Naive thymus-derived CD8-positive, alpha-beta T cell (primary cell): ENCODE measurements at regions not wholly inside any gene's neighbourhood (a gene's known extent, or its start where the extent isn't known, plus 50 kb on each side); places are given as distances from the start of the nearest gene placed in this dataset.

Experiments
- ATAC-seq, 2 donors: fragments of 150-1000 bp; cut with Tn5 transposase in 1 of 2; sonication (Bioruptor Pico), chemical (Tn5 transposase) in 1 of 2; 1 replicate in 1 of 2; 2 replicates in 1 of 2; pipeline ENCODE4 v1.10.0; 2021; ENCODE audit warnings: mild to moderate bottlenecking in 2 of 2, moderate library complexity in 2 of 2
- POLR2A ChIA-PET: fragments of 350-600 bp; sonication (Branson Sonifier 250); formaldehyde crosslinking; loops from one replicate; lab custom pipeline; 2021; ENCODE audit warnings: antibody characterized with exemption; lab: Charles Lee
- DNase-seq, 10 donors: peaks; one replicate each; pipeline versions ENCODE4 v3.0.0 to v3.0.0-alpha.2; 2020 to 2022
- H3K27ac Mint-ChIP-seq, 10 donors: one replicate each; pipeline ENCODE4 v1.8.0; 2020 to 2022; ENCODE audit warnings: mild to moderate bottlenecking in 10 of 10, mixed read lengths in 10 of 10, moderate library complexity in 4 of 10, inconsistent platforms in 1 of 10
- H3K27me3 Mint-ChIP-seq, 5 donors: one replicate each; pipeline ENCODE4 v1.8.0; 2021 to 2022; ENCODE audit warnings: mixed read lengths in 5 of 5
- H3K36me3 Mint-ChIP-seq, 3 donors: one replicate each; pipeline ENCODE4 v1.8.0; 2020 to 2022; ENCODE audit warnings: mixed read lengths in 3 of 3, mild to moderate bottlenecking in 2 of 3, inconsistent platforms in 1 of 3
- H3K4me1 Mint-ChIP-seq, 4 donors: one replicate each; pipeline ENCODE4 v1.8.0; 2021 to 2022; ENCODE audit warnings: mixed read lengths in 4 of 4
- H3K4me3 Mint-ChIP-seq, 10 donors: one replicate each; pipeline ENCODE4 v1.8.0; 2020 to 2022; ENCODE audit warnings: mild to moderate bottlenecking in 10 of 10, mixed read lengths in 10 of 10, moderate library complexity in 6 of 10, inconsistent platforms in 1 of 10
- H3K9me3 Mint-ChIP-seq, 9 donors: one replicate each; pipeline ENCODE4 v1.8.0; 2020 to 2022; ENCODE audit warnings: mixed read lengths in 9 of 9, mild to moderate bottlenecking in 3 of 9, inconsistent platforms in 1 of 9, moderate library complexity in 1 of 9

DNA sequence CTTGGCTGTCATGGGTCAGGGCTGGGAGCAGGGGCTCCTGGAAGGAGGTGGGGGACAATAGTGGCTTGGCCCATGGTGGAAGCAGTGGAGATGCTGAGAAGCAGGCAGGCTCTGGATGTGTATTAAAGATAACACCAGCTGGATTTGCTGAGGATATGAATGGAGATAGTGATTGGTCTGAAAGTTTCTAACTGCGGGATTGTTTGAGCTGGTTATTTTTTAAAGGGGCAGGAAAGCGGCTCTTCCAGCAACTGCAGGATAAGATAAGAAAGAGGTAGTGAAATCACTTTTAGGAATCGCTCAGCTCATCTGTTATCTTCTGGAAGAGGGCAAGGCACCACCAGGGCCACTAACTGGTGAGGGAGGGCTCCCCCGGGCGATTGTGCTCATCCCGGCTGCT is 125.5 kb downstream of the TENT4A start:
- Mint-ChIP-seq H3K4me1 (peaks cover 0 to 2% (median 0%) of the 10 kb centered on the region in 4 donors), H3K4me3 (no peak overlapping the region), H3K27me3 (peaks cover 1 to 8% (median 7%) of the 10 kb centered on the region in 5 donors), H3K27ac (no peak overlapping the region), H3K36me3 (peaks cover 0 to 3% (median 0%) of the 10 kb centered on the region in 3 donors), H3K9me3 (peaks cover 0 to 10% (median 0%) of the 10 kb centered on the region in 9 donors)
- no peak for DNase-seq
- POLR2A ChIA-PET, result no interaction called here
- no peak for ATAC-seq

DNA sequence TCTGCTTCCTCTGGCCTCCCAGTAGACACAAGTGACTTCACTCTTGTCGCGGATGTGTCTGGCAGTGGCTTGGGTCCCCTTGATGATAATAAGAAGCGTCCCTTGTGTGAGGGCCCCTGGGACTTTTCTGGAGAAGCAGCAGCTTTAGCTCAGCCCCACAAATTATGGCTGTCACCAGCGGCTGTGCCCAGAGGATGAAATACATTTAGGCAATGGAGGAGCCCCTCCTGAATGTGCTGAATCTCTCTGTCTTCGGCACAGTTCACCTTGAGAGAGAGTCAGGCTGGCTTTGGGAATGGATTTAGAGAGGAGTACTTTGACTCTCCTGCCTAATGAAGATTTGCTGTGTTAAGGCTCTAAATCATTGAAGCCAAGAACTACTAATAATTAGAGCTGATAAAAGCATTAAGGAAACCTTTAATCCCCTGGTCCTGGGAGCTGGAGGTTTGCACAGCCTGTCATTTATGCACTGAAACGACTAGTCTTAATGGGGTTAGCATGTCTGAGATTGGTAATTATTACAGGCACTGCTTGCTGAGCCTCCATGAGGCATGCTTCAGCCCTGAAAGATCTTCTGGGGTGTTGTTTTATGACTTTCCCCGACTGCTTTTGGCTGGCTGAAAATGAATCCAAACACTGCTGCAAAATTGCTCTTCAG is 127.0 kb downstream of the TENT4A start:
- no peak for ATAC-seq
- Mint-ChIP-seq H3K36me3 (peaks cover 0 to 3% (median 0%) of the 10 kb centered on the region in 3 donors), H3K27me3 (peaks cover 1 to 9% (median 7%) of the 10 kb centered on the region in 5 donors), H3K4me1 (peaks cover 0 to 2% (median 0%) of the 10 kb centered on the region in 4 donors), H3K9me3 (peaks cover 0 to 10% (median 0%) of the 10 kb centered on the region in 9 donors), H3K27ac (no peak overlapping the region), H3K4me3 (no peak overlapping the region)
- POLR2A ChIA-PET, result no interaction called here
- no peak for DNase-seq

DNA sequence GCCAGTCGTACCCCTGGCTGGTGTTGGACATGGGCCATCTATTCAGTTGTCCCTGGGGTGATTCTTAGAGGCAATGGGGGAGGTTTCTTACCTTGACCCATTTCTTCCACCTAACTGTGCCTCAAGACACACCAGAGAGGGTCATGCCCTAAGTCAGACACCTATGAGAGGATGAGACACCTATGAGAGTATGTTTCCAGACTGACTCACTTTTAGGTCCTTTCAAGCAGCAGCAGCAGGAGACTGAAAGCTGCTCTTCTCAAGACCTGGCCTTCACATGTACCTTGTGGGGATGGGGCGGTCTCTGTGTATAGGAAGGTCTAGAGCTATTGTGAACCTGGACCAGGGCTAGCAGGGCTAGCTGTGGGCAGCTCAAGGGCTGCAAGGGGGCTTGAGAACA is 130.1 kb downstream of the TENT4A start:
- H3K27me3 Mint-ChIP-seq, result peaks cover 0 to 9% (median 1%) of the 10 kb centered on the region in 5 donors
- no peak for DNase-seq
- H3K27ac Mint-ChIP-seq, result no peak overlapping the region
- peaks cover 0 to 1% (median 0%) of the 10 kb centered on the region in 9 donors for H3K9me3 Mint-ChIP-seq
- POLR2A ChIA-PET, result no interaction called here
- peaks cover 0 to 7% (median 5%) of the 10 kb centered on the region in 4 donors for H3K4me1 Mint-ChIP-seq
- H3K36me3 Mint-ChIP-seq, result no peaks in the 10 kb centered on the region
- no peak for ATAC-seq
- no peak overlapping the region for H3K4me3 Mint-ChIP-seq

DNA sequence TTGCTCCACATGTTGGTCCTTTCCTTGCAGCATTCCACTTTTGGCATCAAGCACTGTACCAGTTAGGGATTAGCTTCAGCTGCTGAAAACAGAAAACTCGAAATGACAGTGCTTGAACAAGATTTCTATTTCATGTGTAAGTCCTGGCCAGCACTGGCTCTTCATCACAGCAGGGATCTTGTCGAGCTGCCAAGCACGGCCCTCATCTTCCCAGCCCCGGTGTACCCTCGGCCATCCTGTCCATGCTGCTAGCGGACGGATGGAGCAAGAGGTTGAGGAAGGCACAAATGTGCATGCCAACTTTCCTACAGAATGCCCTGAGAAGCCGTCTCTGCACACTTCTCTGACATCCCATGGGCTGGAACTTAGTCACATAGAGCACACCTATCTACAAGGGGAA is 130.6 kb downstream of the TENT4A start:
- Mint-ChIP-seq H3K4me1 (peaks cover 0 to 7% (median 5%) of the 10 kb centered on the region in 4 donors), H3K4me3 (no peak overlapping the region), H3K9me3 (peaks cover 0 to 1% (median 0%) of the 10 kb centered on the region in 9 donors), H3K27ac (no peak overlapping the region), H3K27me3 (peaks cover 0 to 9% (median 1%) of the 10 kb centered on the region in 5 donors), H3K36me3 (no peaks in the 10 kb centered on the region)
- POLR2A ChIA-PET, result no interaction called here
- DNase-seq (no peak), ATAC-seq (no peak)

DNA sequence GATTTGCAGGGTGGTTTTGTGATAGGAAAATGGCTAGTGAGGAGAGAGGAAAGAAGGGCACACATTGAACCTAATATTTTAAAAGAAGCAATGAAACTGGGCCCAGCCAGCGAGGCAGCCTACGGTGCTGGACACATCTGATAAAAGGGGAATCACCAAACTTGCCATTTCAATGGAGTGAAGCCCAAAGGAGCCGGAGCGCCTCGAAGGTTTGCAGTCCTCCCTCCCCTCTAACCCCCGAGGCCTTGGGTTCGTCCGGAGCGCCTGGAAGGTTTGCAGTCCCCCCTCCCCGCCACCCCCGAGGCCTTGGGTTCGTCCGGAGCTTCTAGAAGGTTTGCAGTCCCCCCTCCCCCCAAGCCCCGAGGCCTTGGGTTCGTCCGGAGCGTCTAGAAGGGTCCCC is 132.6 kb downstream of the TENT4A start:
- Mint-ChIP-seq H3K27ac (no peak overlapping the region), H3K4me3 (no peak overlapping the region), H3K36me3 (no peaks in the 10 kb centered on the region), H3K9me3 (peaks cover 0 to 2% (median 0%) of the 10 kb centered on the region in 9 donors), H3K4me1 (peaks cover 0 to 7% (median 5%) of the 10 kb centered on the region in 4 donors), H3K27me3 (peaks cover 0 to 9% (median 1%) of the 10 kb centered on the region in 5 donors)
- DNase-seq, result no peak
- no peak for ATAC-seq
- POLR2A ChIA-PET, result no interaction called here

DNA sequence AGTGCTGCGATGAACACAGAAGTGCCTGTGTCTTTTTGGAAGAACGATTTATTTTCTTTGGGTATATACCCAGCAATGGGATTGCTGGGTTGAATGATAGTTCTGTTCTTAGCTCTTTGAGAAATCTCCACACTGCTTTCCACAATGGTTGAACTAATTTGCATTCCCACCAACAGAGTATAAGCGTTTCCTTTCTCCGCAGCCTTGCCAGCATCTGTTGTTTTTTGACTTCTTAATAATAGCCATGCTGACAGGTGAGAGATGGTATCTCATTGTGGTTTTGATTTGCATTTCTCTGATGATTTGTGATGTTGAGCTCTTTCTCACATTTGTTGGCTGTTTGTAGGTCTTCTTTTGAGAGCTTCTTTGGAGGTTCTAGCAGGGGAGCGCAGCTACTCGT is 134.6 kb downstream of the TENT4A start:
- Mint-ChIP-seq H3K27ac (no peak overlapping the region), H3K9me3 (peaks cover 0 to 11% (median under 1%) of the 10 kb centered on the region in 9 donors), H3K4me1 (peaks cover 0 to 7% (median 5%) of the 10 kb centered on the region in 4 donors), H3K4me3 (no peak overlapping the region), H3K36me3 (peaks cover 0 to 12% (median 6%) of the 10 kb centered on the region in 3 donors), H3K27me3 (peaks cover 0 to 9% (median 0%) of the 10 kb centered on the region in 5 donors)
- POLR2A ChIA-PET, result no interaction called here
- no peak for DNase-seq
- ATAC-seq, result no peak

DNA sequence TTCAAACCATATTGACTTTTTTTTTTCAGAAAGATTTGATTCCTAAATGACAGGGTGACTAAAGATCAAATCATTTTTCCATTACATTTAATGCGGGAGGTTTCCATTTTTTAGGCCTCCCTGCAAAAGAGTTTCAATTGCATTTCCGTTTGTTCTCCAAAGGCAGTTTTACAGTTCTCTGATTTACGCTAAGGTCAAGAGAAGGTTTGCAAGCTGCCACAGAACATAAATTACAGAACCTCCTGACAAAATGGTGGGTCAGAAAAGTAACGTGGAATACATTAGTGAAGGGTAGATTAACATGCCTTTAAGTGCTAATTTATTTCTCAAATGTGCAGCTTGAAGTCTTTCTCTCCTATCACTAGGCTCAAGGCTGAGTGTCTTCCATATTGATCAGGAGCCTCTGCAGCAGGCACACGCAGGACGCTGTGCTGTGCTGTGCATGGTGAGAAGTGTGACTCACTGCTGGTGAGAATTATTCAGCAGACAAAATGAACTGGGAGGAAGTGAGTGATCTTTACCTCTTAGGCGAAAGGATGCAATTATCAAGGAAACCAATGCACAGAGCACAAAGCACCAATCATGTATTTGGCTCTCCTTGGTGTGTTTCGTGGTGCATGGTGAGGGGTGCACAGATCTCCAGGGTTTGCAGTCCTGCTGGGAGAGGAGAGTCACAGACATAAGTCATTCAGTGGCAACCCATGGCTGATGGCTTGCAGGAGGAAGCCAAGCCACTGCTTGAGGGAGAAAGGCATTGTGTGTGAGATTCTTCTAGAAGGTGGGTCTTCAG is 136.3 kb downstream of the TENT4A start:
- Mint-ChIP-seq H3K4me3 (no peak overlapping the region), H3K36me3 (peaks cover 0 to 15% (median 13%) of the 10 kb centered on the region in 3 donors), H3K9me3 (peaks cover 0 to 23% (median 9%) of the 10 kb centered on the region in 9 donors), H3K27me3 (peaks cover 0 to 2% (median 0%) of the 10 kb centered on the region in 5 donors), H3K4me1 (peaks cover 0 to 7% (median 5%) of the 10 kb centered on the region in 4 donors), H3K27ac (no peak overlapping the region)
- POLR2A ChIA-PET, result no interaction called here
- ATAC-seq, result no peak
- no peak for DNase-seq

DNA sequence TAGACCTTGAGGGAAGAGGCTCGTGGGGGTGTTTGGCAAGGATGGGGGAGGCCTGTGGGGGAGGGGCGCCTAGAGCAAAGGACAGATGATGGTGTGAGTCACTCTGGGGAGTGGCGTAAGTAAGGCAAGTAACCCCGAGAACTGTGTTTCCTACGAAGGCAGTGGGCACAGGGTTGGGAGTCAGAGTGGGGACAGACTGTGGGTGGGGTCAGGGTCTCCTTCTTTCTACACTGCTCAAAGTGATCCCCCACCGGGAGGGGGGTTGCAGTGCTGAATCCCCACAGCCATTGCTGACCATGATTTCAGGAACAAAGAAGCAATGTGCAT is 136.8 kb downstream of the TENT4A start:
- ATAC-seq (no peak), DNase-seq (no peak)
- Mint-ChIP-seq H3K4me1 (peaks cover 0 to 7% (median 5%) of the 10 kb centered on the region in 4 donors), H3K9me3 (peaks cover 0 to 23% (median 9%) of the 10 kb centered on the region in 9 donors), H3K27me3 (peaks cover 0 to 2% (median 0%) of the 10 kb centered on the region in 5 donors), H3K27ac (no peak overlapping the region), H3K4me3 (no peak overlapping the region), H3K36me3 (peaks cover 0 to 15% (median 13%) of the 10 kb centered on the region in 3 donors)
- POLR2A ChIA-PET, result no interaction called here

DNA sequence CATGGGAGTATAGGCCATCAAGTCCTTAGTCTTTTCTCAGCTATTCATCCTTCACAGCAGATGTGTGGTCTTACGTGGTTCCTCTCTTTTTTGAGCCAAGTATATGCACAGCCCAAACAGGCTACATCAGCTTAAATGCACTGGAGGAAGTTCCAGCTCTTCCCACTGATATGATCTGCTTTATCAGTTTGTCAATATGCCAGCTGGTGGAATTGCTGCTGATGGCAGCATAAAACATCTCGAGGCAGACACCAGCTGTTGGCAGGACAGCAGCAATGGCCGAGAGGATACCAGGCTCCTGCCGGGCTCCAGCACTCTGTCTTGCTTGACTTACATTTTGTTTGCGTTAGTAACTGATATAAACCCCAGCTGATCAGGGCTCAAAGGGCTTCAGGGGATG is 143.4 kb downstream of the TENT4A start:
- ATAC-seq, result no peak

DNA sequence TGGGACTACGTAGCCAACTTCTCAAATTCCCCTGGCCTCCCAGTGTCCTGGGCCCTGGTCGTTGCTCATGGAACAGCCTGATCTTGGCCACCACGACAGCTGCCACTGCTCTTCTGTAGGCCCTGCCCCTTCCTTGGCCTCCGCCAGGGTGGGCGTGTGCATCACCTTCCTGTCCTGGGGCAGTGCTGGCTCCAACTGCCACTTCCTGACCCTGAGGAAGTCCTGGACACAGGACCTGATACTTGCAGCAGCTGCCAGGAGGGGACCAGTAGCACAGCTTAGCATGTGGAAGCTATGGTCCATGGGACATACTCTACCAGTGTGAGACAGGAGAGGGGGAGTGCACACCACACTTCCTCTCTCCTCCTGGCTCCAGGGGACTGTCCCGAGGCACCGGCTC is 145.2 kb downstream of the TENT4A start:
- H3K4me3 Mint-ChIP-seq, result no peak overlapping the region
- H3K9me3 Mint-ChIP-seq, result peaks cover 2 to 20% (median 10%) of the 10 kb centered on the region in 9 donors
- no peak for ATAC-seq
- no peaks in the 10 kb centered on the region for H3K4me1 Mint-ChIP-seq
- no peak for DNase-seq
- no peak overlapping the region for H3K27ac Mint-ChIP-seq
- peaks cover 0 to 4% (median 1%) of the 10 kb centered on the region in 5 donors for H3K27me3 Mint-ChIP-seq
- H3K36me3 Mint-ChIP-seq, result peaks cover 0 to 10% (median 0%) of the 10 kb centered on the region in 3 donors
- POLR2A ChIA-PET, result no interaction called here

More for the DNA sequence above, 143.4 kb downstream of the TENT4A start:
- Mint-ChIP-seq H3K27ac (no peak overlapping the region), H3K27me3 (peaks cover 0 to 3% (median under 1%) of the 10 kb centered on the region in 5 donors), H3K4me1 (no peaks in the 10 kb centered on the region), H3K36me3 (peaks cover 0 to 12% (median 12%) of the 10 kb centered on the region in 3 donors), H3K4me3 (no peak overlapping the region), H3K9me3 (peaks cover 1 to 26% (median 9%) of the 10 kb centered on the region in 9 donors)
- POLR2A ChIA-PET, result no interaction called here
- no peak for DNase-seq

DNA sequence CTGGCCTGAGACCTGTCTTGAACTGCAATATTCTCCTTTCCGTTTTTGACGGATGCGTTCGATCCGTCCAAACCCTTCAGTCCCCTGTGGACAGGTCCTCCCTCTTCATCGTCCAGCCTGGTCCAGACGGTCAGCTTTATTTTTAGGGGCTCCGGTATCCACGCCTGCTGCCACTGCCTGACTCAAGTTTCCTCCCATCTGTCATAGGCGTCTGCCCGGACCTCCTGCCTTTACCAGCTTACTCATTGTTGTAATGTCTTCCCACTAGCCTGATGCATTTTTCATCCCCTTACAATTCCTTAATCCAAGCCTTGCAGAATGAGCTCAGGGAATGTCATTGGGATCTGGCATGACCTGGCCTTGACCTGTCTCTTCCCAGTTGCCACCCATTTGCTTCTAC is 145.8 kb downstream of the TENT4A start:
- no peak for DNase-seq
- Mint-ChIP-seq H3K27ac (peak overlapping the region in 1 of 10 donors; percentile 67), H3K9me3 (peaks cover 1 to 17% (median 4%) of the 10 kb centered on the region in 9 donors), H3K4me1 (no peaks in the 10 kb centered on the region), H3K36me3 (peaks cover 0 to 4% (median 0%) of the 10 kb centered on the region in 3 donors), H3K27me3 (peaks cover 0 to 4% (median 1%) of the 10 kb centered on the region in 5 donors), H3K4me3 (no peak overlapping the region)
- no peak for ATAC-seq
- POLR2A ChIA-PET, result no interaction called here

DNA sequence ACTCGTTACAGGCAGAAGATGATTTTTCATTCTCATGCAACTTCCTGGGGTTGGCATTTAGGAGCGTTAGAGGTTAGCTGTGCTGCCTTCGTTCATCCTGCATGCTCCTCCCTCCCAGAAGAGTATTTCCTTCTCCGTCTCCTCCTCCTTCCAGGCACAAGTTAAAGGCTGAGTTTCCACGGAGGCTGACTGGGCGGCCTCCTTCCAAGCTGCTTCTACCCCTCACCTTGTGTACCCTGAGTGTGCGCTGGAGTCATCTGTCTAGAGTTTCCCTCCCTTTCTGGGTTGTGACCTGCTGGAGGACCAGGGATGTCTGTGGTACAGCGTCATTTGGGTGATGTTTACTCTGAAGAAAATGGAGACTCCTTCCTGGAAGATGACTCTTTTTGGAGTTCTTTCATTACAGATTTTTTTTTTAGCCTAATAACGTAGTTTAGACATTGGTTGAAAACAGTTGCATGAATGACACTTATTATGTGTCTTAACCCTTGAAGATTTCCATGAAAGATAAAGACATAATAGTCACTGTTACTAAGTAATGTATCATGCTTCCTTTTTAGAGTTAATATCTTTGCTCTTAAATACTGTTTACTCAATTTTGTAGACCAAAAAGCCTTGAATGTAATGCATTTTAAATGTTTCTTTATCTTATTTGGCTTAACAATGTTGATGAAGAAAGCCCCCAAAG is 146.9 kb downstream of the TENT4A start:
- Mint-ChIP-seq H3K4me1 (no peaks in the 10 kb centered on the region), H3K27me3 (peaks cover 0 to 4% (median 1%) of the 10 kb centered on the region in 5 donors), H3K27ac (no peak overlapping the region), H3K9me3 (peaks cover 0 to 12% (median 4%) of the 10 kb centered on the region in 9 donors), H3K36me3 (peaks cover 0 to 4% (median 0%) of the 10 kb centered on the region in 3 donors), H3K4me3 (no peak overlapping the region)
- DNase-seq (no peak), ATAC-seq (no peak)
- POLR2A ChIA-PET, result no interaction called here
